ENCODE measurements at regions not wholly inside any gene's neighbourhood (a gene's known extent, or its start where the extent isn't known, plus 50 kb on each side); places are given as distances from the start of the nearest gene placed in this dataset.

GRCh38 chr6:48860175-48860574, 602.9 kb downstream of the MMUT start:
- TF ChIP-seq POLR2A (IDR thresholded peaks at IDR 0.05) (no peak), CTCF (IDR thresholded peaks at IDR 0.05) (no peak)
